NCI-H69 (cell line): ENCODE measurements at regions not wholly inside any gene's neighbourhood (a gene's known extent, or its start where the extent isn't known, plus 50 kb on each side); places are given as distances from the start of the nearest gene placed in this dataset.
A peak's percentile ranks its signal among the peaks of the same experiment; 100 is the strongest.

Experiments
- DNase-seq: peaks from one replicate; lab custom pipeline; 2025; lab: John Stamatoyannopoulos, UW

GRCh38 chr10:124146483-124146882 lies 53.1 kb upstream of the CHST15 start:
- peak; percentile 20 for DNase-seq

GRCh38 chr10:124145109-124145870 lies 51.9 kb upstream of the CHST15 start:
- DNase-seq = peak; percentile 67

- peak; percentile 66 for DNase-seq
These were observed 51.1 kb upstream of the CHST15 start for GRCh38 chr10:124144536-124144935.

- DNase-seq = no peak
These were observed 50.3 kb upstream of the CHST15 start for GRCh38 chr10:124143721-124144120.
